GM18498 (cell line): ENCODE measurements at regions not wholly inside any gene's neighbourhood (a gene's known extent, or its start where the extent isn't known, plus 50 kb on each side); places are given as distances from the start of the nearest gene placed in this dataset.

Experiments
- ATAC-seq: cut with Tn5 transposase; IDR thresholded peaks from one replicate; pipeline ENCODE4 v1.9.1; 2021; ENCODE audit warnings: mild to moderate bottlenecking, moderate library complexity; ENCODE audit not compliant: unreplicated experiment

- no peak for ATAC-seq
Measured at GRCh38 chr6:77403424-77403823, 59.9 kb downstream of the HTR1B start.

- no peak for ATAC-seq
Measured at GRCh38 chr6:77401231-77401630, 62.1 kb downstream of the HTR1B start.

- no peak for ATAC-seq
Measured at GRCh38 chr6:77397561-77397960, 65.7 kb downstream of the HTR1B start.

- no peak for ATAC-seq
Measured at GRCh38 chr6:77389402-77389801, 73.9 kb downstream of the HTR1B start.

- ATAC-seq: no peak
Measured at GRCh38 chr6:77383026-77383425, 80.3 kb downstream of the HTR1B start.

GRCh38 chr6:77373955-77374354, 89.3 kb downstream of the HTR1B start:
- ATAC-seq: no peak

DNA sequence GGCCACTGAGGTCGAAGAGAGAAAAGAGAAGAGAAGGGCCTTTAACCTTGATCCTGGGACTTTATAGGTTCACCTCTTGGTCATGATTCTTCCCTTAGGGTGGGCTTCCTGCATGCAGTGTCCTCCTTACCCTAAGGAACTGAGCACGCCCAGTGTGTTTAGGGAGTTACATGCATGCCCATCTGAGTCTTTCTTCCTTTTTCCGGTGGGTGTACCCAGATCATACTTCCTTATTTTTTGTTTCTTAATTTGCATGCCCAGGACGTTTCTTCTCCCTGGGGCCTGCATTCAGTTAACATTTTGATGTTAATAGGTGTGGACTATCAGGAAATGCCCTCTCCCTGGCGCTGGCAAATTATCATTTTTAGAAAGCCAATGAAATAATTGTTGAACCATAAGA, 91.5 kb downstream of the HTR1B start:
- no peak for ATAC-seq

- no peak for ATAC-seq
Measured at GRCh38 chr6:77368660-77369313, 94.5 kb downstream of the HTR1B start.

- ATAC-seq: no peak
Measured at GRCh38 chr6:77366798-77367197, 96.5 kb downstream of the HTR1B start.

- no peak for ATAC-seq
Measured at GRCh38 chr6:77363702-77364101, 99.6 kb downstream of the HTR1B start.

GRCh38 chr6:77362055-77362454, 101.2 kb downstream of the HTR1B start:
- ATAC-seq: no peak

- no peak for ATAC-seq
Measured at GRCh38 chr6:77361018-77361417, 102.3 kb downstream of the HTR1B start.

- no peak for ATAC-seq
Measured at GRCh38 chr6:77356821-77357220, 106.5 kb downstream of the HTR1B start.

DNA sequence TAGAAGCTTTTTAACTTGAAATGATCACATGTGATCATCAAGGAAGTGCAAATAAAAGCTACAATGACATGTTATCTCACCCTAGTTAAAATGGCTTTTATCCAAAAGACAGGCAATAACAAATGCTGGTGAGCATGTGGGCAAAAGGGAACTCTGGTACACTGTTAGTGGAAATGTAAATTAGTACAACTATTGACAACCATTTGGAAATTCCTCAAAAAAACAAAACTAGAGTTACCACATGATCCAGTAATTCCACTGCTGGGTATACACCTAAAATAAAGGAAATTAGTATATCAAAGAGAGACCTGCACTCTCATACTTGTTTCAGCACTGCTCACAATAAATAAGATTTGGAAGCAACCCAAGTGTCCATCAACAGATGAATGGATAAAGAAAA, 108.7 kb downstream of the HTR1B start:
- no peak for ATAC-seq

DNA sequence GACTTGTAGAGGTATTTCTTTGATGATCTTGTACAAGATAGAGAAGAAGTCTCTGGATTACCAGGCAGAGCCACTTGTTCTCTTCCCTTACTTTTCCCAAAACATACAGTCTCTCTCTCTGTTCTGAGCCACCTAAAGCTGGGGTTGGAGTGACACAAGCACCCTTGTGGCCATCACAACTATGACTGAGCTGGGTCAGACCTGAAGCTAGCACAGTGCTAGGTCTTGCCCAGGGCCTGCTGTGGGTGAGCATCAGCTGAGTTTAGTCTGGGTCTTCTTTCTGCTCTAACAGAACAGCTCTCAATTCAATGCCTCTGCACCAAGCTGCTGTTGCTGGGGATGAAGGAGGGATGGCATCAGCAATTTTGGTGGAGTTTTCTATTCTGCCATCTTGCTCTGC, 110.2 kb downstream of the HTR1B start:
- ATAC-seq: no peak

DNA sequence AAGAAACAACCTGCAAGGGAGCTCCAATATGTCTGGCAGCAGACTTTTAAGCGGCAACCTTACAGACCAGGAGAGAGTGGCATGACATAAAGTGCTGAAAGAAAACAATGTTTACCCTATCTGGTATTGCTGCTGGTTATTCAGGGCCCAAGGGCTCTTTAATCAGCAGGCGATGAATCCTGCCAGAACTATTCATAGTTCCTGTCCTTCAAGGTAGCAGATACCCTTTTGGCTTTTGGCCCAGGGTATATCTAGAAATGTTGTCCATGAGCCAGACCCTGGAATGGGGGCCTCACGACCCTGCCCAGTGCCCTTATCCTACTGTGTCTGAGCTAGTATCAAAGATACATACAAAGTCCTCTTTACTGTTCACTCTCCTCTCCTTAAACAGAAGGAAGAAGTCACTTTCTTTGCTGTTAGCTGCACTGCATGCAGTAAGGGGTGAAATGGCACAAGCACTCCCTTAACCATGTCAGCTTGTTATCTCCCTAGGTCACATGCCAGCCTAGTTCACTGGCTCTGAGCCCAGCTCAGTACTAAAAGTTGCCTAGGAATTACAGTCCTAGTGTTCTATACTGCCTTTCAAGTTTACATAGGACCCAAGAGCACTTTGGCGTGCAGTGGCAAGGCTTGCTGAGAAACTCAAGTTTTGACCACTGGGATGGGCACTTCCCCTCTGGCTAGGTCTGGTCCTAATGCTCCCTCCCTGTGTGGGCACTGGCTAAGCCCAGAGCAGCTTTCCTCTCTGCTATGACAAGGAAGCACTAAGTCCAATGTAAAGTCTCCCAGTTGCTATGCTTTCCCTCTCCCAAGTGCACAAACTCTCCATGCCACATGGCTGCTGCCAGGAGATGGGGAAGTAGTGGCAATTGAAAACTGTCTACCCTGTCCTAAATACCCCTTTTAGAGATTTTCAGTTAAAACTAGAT, 122.0 kb downstream of the HTR1B start:
- ATAC-seq: no peak

DNA sequence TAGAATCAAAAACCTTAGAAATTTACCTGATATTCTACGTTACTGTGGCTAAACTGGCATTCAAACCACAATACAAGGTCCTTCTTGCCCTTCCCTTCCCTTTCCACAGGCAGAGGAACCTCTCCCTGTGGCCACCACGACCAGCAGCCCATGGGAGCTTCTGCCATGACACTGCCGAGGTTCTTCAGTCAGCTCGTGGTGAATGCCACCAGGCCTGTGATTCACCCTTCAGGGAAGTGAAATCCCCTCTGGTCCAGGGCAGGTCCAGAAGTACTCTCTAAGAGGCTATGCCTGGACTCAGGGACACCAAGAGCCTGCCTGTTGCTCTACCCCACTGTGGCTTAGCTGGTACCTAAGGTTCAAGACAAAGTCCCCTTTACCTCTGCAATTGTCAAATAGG, 123.0 kb downstream of the HTR1B start:
- no peak for ATAC-seq

DNA sequence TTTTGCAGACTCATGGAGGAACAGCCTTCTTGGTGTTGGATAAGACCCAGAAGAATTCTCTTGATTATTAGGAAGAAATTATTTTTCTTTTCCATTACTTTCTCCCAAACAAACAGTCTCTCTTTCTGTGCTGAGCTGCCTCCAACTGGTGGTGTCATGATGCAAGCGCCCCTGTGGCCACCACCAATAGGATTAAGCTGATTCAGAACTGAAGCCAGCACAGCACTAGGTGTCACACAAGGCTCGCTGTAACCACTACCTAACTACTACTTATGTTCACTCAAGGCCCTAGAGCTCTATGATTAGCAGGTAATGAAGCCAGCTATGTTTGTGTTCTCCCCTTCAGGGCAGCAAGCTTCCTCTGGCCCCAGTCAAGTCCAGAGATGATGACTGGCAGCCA, 123.4 kb downstream of the HTR1B start:
- ATAC-seq: no peak

GRCh38 chr6:77337392-77337791, 125.9 kb downstream of the HTR1B start:
- ATAC-seq: no peak

GRCh38 chr6:77334093-77334492, 129.2 kb downstream of the HTR1B start:
- ATAC-seq: no peak

DNA sequence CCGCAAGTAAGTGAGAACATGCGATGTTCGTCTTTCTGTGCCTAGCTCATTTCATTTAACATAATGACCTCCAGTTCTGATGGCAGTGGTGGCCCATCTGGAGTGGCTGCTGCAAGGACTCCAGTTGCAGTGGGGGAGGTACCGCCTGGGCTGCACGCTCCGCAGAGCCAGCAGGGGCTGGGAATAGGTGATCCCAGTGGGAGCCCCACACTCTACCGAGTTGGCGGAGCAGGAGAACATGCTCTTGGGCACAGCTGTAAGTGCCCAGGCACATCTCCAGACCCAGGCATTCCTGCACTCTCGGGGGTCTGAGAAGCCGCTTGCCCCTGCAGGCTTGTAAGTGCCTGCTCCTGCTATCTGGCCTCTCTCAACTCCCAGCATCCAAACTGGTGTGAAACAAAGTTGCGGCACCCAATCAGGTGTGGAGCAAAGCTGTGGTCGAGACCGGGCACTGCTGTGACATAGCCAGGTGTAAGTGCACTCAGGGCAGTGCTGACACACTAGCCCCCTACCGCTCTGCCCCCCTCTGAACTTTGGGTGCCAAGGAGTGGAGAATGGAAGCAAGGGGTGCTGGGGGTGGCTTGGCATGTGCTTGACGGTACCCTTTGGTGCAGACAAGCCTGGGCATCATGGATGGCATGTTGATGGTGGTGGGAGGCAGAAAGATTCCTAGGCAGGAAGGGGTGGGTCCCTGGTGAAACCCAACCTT, 130.2 kb downstream of the HTR1B start:
- no peak for ATAC-seq

DNA sequence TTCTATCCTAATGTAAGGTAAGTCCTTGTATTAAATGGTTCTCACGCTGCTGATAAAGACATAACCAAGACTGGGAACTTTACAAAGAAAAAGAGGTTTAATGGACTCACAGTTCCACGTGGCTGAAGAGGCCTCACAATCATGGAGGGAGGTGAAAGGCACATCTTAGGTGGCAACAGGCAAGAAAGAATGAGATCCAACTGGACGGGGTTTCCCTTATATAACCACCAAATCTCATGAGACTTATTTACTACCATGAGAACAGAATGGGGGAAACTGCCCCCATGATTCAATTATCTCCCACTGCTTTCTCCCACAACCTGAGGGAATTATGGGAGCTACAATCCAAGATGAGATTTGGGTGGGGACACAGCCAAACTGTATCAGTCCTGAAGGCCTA, 136.6 kb downstream of the HTR1B start:
- no peak for ATAC-seq
